AG09319 (cell line): ENCODE measurements at regions not wholly inside any gene's neighbourhood (a gene's known extent, or its start where the extent isn't known, plus 50 kb on each side); places are given as distances from the start of the nearest gene placed in this dataset.

ENCODE experiments used
- DNase-seq: peaks from one replicate; pipeline ENCODE4 v3.0.0-alpha.2; 2010; ENCODE audit warnings: low read depth; ENCODE audit errors: extremely low read depth
- CTCF ChIP-seq: IDR thresholded peaks from 2 replicates; pipeline ENCODE4 v1.5.1; 2011; ENCODE audit warnings: low read depth, mild to moderate bottlenecking, inconsistent platforms, low read length, moderate library complexity

GRCh38 chr2:64374686-64375085 lies 79.3 kb upstream of the LGALSL start:
- DNase-seq = no peak

GRCh38 chr2:64376926-64377325 lies 77.0 kb upstream of the LGALSL start:
- no peak for DNase-seq
- no peak for TF ChIP-seq CTCF

More at GRCh38 chr2:64374686-64375085, 79.3 kb upstream of the LGALSL start:
- TF ChIP-seq CTCF = no peak

- no peak for DNase-seq
- no peak for TF ChIP-seq CTCF
These were observed 74.8 kb upstream of the LGALSL start for GRCh38 chr2:64379186-64379585.

GRCh38 chr2:64380853-64381527 lies 73.0 kb upstream of the LGALSL start:
- no peak for TF ChIP-seq CTCF
- no peak for DNase-seq

GRCh38 chr2:64383016-64383591 lies 70.9 kb upstream of the LGALSL start:
- DNase-seq = no peak
- TF ChIP-seq CTCF = no peak

- TF ChIP-seq CTCF = no peak
- no peak for DNase-seq
These were observed 70.1 kb upstream of the LGALSL start for GRCh38 chr2:64383881-64384280.

GRCh38 chr2:64386676-64387075 lies 67.3 kb upstream of the LGALSL start:
- DNase-seq = no peak
- no peak for TF ChIP-seq CTCF
